ENCODE measurements at regions not wholly inside any gene's neighbourhood (a gene's known extent, or its start where the extent isn't known, plus 50 kb on each side); places are given as distances from the start of the nearest gene placed in this dataset.

- TF ChIP-seq POLR2A (IDR thresholded peaks at IDR 0.05), result no peak
- TF ChIP-seq CTCF (IDR thresholded peaks at IDR 0.05), result no peak
Measured at GRCh38 chr12:3974883-3975282, 101.7 kb upstream of the PARP11 start.
